GM18511 (cell line): ENCODE measurements at regions not wholly inside any gene's neighbourhood (a gene's known extent, or its start where the extent isn't known, plus 50 kb on each side); places are given as distances from the start of the nearest gene placed in this dataset.

Experiments
- ATAC-seq: cut with Tn5 transposase; IDR thresholded peaks from one replicate; pipeline ENCODE4 v1.9.1; 2021; ENCODE audit warnings: mild to moderate bottlenecking, moderate library complexity; ENCODE audit not compliant: unreplicated experiment

DNA sequence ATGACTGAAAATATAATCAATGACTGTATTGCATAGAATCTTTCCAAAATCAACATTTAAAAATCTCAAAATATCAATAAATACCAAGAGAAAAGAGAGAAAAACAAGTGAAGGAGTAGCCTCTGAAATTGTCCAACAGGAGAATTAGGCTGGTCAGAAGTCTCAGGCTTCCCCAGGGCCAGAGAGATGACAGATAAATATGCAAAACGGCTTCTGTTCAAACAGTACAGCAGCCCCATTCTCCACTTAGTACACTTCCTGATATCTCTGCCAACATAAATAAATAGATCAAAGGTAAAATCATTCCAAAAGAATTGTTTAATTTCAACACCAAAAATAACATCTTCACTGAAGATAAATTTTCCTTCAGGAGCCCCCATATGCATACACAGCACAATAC, 204.7 kb upstream of the GABRA2 start:
- no peak for ATAC-seq

DNA sequence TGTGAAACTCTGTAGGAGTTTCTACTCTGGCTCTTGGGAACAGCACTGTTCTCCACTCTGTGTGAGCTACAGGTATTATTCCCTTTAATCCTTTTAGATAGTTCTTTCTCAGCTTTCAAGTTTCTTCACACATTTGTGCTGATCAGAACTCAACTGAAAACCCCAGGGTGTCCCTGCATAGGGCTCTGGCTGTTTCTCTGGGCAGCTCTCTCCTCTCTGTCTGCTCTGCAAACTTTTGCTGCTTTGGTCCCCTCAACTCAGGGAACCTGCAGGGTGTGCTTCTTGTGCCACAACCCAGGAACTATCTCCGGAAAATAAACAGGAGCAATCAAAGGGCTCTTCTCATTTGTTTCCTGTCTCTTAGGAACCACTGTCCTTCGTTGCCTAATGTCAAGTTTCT, 196.6 kb upstream of the GABRA2 start:
- ATAC-seq: no peak

DNA sequence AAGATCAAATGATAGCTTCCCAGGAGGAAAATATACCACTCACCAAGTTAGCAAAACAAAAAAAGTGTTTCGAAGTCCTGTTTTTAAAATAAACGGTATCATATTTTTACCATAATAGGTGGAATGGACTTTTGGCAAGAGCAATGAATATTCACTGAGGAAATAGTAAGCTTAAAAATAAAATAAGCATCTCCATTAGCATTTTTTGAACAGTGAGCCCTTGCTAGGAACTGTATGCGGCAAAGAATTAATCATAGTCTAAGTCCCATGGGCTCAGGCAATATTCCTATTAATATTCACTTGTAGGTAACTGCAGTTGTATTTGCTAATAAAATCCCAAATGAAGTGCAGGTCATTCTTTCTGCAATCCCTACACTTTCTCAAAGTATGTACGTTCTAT, 191.7 kb upstream of the GABRA2 start:
- no peak for ATAC-seq

DNA sequence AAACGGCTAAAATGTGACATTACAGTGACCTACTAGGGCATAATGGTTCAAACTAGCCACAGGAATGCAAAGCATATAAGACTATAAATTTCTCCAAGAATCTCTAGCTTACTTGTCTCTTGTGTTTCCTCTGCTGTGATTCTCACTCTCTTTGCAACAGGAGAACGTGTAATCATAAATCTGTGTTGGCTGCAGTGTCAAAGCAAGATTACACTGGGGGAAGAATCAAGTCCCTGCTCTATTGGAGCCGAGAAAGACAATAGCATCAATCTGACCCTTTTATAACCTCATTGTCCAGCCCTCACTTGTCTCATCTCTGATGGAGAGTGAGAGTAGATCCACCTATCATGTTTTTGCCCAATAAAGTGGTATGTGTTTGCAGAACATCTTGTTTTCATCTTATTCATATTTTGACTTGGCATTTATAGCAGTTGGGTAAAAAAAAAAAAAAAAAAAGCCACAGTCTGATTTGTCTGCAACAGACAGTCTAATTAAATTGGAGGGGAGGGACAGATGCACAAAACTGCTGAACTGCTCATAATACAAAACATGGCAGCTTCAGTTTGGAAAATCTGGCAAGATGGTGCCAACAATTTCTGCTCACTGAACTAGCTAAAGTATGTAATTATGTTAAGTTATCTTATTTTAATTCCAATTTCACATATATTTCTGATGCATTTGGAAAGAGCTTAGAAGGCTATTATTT, 165.0 kb upstream of the GABRA2 start:
- ATAC-seq: no peak

DNA sequence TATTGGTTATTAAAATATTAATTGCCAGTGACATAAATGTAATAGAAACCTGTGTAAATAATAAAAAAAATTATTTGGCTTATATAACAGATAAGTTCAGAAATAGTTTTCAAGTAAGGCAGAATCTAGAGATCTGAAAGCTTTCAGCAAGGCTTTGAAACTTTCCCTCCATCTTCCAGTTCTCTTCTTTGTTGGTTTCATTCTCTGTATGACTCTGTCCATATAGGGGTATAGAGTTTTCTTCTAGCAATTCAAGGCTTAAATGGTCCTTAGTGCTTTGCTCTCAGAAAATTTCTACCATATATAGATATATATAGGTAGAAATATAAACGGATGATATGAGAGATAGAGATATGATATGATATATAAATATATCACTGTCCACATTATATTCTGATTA, 160.5 kb upstream of the GABRA2 start:
- ATAC-seq: peak; percentile 67

DNA sequence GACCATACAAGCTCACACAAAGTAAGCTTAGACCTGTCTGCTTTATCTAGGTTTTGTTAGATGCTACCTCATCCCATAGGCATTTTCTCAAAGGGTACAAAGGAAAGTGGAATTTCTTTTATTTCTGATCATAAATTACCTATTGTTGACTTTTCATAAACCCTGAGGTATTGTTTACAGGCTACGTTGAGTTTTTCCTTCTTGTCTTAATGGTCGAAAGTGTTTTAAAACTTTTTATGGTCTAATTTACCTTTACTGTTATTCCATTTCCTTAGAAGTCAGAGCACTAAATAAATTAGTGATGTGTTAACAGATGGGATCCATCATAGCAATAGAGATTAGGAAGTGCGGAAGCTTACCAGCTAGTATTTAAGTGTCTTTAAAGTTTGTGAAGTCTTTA, 159.2 kb upstream of the GABRA2 start:
- ATAC-seq: no peak

DNA sequence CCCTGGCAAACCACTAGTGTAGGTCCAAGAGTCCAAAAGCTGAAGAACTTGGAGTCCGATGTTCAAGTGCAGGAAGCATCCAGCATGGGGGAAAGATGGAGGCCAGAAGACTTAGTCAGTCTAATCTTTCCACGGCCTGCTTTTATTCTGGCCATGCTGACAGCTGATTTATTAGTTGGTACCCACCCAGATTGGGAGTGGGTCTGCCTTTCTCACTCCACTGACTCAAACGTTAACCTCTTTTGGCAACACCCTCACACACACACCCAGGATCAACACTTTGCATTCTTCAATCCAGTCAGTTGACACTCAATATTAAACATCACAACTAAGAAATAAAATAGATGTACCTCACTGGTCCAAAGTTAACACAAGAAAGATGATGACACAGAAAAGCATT, 134.8 kb upstream of the GABRA2 start:
- no peak for ATAC-seq

DNA sequence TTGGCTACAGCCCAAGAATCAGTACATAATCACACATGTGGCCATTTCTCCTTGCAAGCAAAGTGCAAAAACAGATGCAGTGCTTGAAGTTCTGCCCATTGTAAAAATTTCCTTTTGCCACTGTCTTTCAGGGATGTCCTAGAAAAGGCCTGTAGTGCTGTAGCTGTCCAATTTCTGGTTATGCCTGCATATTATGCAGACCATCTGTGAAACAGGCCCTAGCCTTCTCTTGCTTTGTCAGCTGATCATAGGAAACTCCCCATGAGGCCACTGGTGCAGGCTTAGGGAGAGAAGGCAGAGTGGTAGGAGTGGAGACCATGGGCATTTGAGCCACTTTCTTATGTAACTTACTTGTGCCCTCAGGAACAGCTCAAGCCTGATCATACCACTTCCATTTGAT, 130.4 kb upstream of the GABRA2 start:
- no peak for ATAC-seq

DNA sequence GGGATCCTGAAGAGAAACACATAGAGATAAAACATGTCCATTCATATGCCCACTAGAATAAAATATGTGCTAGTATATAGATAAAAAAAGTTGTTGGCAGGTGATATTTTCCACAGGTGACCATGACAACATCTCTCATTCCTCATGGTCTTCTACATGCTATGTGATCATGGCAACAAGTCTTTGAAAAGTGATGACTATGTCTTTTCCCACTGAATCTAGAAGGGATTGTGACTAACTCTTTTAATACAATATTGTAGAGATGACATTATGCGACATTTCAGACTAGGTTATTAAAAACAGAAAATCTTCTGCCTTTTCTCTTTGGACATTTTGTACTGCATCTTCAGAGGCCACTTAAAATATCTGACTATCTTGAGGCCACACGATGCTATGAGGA, 126.0 kb upstream of the GABRA2 start:
- no peak for ATAC-seq

DNA sequence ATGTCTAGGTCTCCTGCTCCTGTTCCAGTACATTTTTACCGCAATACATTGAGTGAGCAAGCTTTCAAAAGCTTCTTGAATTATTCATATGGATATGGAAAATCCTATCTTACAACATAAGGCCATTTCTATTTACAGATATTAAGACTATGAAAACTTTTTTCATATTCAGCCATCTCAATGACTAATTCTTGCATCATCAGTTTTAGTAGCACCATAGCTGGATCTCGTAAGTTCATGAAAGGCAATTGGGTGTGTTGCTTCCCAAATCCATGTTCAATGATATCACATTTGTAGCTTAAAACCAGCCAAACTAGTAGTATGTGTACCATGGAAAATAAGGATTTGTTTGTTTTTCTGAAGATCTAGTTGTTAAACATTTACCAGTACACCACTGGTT, 118.3 kb upstream of the GABRA2 start:
- ATAC-seq: no peak

DNA sequence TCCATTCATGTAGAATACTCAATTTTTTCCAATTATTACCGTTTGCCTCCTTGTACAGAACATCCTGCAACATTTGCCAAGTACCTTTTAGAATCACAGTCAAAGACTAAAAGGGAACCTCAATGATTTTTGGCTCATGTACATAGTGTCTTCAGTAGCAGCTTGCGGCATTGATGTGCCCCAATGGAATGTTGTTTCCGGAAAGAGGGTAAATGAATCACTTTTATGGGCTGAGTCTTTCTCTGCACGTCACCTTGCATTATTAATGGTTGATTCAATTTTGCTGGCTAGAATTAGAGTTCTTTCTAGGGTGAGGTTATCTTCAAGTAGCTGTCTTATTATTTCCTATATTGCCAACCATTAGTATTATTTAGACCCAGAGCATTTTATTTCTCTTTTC, 116.9 kb upstream of the GABRA2 start:
- ATAC-seq: no peak

DNA sequence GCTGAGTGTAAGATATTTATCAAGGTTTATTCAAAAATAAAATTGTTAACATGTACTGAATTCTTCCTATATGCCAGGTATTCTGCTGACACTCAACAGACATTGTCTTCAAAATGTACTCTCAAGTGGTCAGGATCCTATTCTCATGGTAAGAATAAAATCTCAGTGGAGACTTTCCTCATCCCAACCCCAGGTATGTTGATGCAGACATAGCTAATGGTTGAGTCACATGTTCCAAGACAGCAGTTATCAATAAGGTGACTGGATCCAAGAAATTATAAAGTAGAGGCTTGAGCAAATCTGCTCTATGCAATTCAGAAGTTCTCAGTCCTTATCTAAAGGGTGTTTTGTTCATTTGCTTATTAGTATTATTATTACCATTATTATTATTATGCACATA, 115.2 kb upstream of the GABRA2 start:
- no peak for ATAC-seq

DNA sequence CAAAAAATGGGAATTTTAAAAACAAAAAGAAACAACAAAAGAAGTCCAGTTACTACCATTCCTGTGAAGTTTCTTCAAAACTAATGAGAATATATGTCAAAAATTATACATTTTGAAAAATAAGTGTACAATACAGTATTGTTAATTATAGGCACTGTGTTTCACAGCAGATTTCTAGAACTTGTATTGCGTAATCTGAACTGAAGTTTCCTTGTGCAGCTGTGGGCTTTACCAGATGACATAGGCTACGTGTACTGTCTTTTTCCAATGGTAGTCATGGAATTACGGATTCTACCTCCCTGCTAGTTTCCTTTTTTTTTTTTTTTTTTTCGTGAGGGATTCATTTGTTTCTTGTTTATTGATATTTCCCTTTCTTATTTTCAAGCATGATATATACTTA, 113.8 kb upstream of the GABRA2 start:
- ATAC-seq: no peak

DNA sequence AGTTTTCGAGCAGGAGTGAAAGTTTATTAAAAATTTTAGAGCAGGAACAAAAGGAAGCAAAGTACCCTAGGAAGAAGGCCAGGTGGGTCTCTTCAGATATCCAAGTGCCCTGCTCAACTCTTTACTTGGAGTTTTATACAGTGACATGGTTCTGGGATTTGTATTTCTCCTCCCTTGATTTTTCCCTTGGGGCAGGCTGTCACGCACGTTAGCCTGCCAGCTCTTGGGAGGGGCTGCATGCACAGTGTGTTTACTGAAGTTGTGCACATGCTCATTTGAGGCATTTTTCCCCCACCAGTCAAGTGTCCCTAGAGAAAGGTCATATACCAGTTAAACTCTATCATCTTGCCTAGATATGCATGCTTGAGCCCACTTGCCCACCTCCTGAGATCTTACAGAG, 102.5 kb upstream of the GABRA2 start:
- ATAC-seq: no peak

DNA sequence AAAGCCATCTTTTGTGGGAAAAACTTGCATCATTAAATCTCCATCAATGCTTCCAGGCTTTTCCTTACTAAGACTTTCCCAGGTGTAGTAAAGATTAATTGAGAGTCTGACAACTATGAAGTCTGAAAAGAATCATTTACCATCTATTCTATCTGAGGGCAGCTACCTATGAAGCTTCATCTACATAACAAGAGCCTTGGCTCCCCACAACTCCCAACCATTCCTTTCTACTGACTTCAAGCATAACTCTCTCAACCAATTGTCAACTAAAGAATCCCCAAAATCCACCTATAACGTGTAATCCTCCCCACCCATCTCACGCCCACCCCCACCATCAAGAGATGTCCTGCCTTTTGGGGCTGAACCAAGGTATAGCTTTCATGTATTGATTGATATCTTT, 101.5 kb upstream of the GABRA2 start:
- no peak for ATAC-seq

DNA sequence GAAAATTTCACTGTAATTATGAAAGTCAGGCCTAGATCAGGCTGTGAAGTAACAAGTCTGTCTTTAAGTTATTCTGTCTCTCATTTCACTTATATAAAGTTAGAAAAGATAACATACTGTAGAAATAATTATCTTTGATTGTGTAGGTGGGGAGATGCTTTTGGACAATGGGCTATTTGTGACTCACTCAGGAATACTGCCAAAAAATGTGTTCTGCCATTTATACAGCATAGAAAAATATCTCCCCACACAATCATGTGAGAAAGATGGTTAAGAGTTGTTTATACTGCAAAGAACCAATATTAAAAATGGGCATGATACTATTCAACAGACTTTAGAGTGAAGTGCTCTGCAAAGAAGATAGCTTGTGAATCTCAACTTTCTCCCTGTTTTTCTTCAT, 95.0 kb upstream of the GABRA2 start:
- no peak for ATAC-seq

DNA sequence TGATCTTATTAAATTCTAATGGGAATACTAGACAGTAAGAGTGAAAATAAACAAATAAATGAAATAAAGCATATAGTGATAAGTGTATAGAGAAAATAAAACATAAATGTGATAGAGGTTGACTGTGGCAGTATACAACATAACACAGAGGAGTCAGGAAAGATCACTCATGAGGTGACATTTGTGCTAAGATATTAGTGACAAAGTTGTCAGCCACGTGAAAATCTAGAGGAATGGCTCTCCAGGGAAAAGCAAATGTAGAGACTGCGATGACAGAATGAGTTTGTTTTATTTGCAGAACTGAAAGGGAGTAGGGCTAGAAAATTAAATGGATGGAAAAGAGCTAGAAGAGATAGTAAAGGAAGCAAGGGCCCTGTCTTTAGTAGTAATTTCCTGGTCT, 72.8 kb upstream of the GABRA2 start:
- ATAC-seq: no peak

DNA sequence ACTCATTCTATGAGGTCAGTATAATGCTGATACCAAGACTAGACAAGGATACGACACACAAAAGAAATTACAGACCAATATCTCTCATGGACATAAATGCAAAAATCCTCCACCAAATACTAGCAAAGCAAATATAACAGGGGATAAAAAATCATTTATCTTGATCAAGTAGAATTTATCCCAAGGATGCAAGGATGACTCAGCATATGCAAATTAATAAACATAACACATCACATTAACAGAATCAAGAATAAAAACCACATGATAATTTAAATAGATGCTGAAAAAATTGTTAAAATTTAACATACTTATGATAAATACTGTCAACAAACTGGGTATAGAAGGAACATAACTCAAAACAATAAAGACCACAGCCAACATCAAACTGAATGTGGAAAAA, 69.4 kb upstream of the GABRA2 start:
- ATAC-seq: no peak

DNA sequence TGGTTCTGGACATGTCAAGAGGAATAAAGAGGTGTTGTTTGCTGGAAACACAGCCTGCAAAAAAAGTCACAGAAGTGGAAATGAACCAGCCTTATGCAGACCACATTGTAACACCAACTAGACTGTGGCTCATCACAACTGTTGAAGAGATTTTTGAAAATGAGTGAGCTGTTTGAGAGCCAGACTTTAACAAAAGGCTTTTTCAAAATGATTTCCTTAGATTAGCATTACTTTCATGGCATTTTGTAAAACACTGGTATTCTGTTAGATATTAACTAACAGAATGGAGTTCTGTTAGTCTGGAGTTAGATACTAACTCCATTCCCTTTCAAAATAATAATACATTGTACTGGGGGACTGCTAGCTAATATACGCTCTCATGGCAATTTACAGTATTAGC, 60.6 kb upstream of the GABRA2 start:
- ATAC-seq: no peak

DNA sequence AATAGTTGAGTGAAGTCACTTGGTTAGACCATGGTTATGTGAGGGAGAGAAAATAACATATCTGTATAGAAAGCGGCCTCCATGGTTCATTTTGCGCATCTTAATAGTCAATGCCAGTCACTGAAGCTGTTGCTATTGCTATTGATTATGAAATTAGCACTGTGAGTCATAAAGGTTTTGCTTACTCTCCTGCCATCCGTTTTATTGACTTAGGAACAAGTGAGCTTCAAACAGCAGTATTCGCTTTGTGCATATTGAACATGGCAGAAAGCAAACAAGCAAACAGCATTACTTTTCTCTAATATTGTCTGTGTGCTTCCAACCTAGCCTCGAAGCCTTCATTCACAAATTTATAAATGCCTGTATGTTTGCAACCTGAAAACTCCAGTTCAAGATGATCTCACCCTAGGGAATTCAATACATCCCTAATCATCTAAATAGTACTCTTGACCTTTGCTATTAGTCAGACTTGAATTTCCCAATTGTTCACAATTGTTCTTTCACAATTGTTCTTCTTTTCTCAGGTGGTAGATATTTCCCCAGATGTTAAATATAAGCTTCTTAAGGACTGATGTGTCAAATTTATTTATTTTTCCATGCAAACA, 55.9 kb upstream of the GABRA2 start:
- ATAC-seq: no peak

DNA sequence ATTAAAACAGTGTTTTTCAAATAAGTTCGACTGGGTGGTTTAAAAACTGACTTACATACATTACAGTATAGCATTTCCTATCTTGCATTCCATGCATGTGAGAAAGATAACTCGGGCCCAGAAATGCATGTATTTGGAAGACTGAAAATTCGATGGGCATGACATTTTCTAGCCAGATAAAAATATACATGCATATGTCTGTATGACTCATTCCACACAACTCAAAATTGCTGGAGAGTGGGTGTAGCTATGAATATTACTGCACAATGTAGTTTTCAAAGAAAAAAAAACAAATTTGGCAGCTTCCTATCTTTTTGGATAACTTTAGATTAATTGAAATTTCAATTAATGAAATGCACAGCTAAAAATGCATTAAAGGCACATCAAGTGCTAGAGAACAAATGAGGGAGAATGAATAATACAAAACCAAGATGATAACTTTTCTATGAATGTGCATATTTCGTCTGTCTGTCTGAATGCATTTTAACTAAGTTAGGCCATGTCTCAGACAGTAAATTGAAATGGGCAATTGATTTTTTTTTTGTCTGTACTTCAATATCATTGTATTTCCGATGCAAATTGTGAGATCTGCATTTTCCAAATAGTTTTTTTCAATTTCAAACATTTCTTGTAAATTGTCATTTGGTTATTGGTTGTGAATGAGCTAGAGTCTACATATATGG, 54.5 kb upstream of the GABRA2 start:
- ATAC-seq: no peak

DNA sequence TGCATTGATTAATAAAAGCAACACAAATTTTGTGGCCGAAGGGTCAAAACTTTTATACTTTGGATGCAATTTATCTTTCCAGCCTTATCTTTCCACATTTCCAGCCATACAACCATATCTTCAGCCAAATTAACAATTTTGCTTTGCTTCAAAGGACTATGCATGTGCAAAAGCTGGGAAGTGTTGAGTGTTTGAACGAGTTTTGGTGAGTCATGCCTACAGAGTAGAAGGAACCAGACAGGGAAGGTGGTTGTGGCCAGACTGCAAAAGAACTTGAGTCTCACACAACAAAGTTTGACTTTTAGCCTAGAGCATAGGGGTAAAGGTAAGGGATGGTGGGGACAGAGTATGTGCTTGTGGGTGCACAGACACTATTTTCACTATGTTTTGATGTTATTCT, 53.0 kb upstream of the GABRA2 start:
- no peak for ATAC-seq
